Ovary (tissue), 3 donors: ENCODE measurements at regions not wholly inside any gene's neighbourhood (a gene's known extent, or its start where the extent isn't known, plus 50 kb on each side); places are given as distances from the start of the nearest gene placed in this dataset.

Experiments
- EP300 ChIP-seq: sonication (generic); formaldehyde crosslinking; IDR thresholded peaks from one replicate; pipeline ENCODE4 v1.6.1; 2017; ENCODE audit warnings: antibody characterized with exemption
- POLR2A ChIP-seq: fragments of 450-650 bp; IDR thresholded peaks from one replicate; pipeline ENCODE4 v1.6.1; 2017; ENCODE audit warnings: antibody characterized with exemption, mild to moderate bottlenecking, moderate library complexity
- TF ChIP-seq, protein P1 (sequence below), 3 donors: fragments of 450-650 bp in 2 of 3; fragments of 200-600 bp in 1 of 3; IDR thresholded peaks; one replicate each; pipeline versions ENCODE4 v1.5.1 to v1.8.0; 2016 to 2022; ENCODE audit warnings: antibody characterized with exemption in 3 of 3, mild to moderate bottlenecking in 1 of 3
- donor health status: DM: no; HTN: no; CAD: no.

DNA sequence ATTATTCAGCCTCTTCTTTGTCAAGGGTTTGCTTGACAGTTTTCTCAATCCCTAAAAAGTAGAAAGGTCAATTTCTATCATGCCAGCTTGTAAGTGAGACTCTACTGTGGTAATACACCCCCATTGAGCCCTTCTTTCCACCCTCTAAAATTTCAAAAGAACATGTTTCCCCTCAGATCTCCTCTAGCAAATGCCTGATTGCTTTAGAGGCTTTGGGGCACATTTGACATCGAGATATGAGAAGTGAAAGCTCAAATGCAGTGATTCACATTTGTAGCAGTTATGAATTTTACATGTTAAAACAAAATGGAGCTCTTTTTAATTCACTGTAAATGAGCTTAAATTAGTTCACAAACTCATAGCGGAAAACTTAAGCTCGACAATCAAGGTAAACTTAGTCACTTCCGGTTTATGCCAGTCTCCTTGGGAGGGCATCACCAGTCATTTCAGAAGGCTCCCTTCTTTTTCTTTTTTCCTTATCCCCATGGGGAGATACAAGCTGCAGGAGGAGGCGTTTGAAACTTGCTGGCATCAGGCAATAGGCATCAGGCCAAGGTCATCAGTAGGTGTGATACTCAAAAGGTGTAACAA lies 55.3 kb upstream of the ADO start:
- TF ChIP-seq, protein P1, sequence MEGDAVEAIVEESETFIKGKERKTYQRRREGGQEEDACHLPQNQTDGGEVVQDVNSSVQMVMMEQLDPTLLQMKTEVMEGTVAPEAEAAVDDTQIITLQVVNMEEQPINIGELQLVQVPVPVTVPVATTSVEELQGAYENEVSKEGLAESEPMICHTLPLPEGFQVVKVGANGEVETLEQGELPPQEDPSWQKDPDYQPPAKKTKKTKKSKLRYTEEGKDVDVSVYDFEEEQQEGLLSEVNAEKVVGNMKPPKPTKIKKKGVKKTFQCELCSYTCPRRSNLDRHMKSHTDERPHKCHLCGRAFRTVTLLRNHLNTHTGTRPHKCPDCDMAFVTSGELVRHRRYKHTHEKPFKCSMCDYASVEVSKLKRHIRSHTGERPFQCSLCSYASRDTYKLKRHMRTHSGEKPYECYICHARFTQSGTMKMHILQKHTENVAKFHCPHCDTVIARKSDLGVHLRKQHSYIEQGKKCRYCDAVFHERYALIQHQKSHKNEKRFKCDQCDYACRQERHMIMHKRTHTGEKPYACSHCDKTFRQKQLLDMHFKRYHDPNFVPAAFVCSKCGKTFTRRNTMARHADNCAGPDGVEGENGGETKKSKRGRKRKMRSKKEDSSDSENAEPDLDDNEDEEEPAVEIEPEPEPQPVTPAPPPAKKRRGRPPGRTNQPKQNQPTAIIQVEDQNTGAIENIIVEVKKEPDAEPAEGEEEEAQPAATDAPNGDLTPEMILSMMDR (IDR thresholded peaks at IDR 0.05), result no peak
- TF ChIP-seq POLR2A (no peak), EP300 (no peak)
